ENCODE measurements at regions not wholly inside any gene's neighbourhood (a gene's known extent, or its start where the extent isn't known, plus 50 kb on each side); places are given as distances from the start of the nearest gene placed in this dataset.
"Not testable (repeated sequence)": the region's sequence is repeated elsewhere in the genome, so short reads cannot be mapped to it uniquely, and the experiment has no call there.

DNA sequence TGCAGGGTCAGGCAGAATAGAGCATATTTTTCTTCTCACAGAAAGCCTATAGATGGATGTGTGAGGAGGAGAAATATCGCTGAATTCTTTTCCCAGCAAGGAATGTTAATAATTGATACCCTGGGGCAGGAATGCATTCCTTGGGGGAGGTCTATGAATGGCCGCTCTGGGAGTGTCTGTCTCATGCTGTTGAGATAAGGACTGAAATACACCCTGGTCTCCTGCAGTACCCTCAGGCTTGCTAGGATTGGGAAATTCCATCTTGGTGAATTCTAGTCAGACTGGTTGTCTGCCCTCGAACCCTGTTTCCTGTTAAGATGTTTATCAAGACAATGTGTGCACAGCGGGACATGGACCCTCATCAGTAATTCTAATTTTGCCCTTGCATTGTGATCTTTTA lies 71.4 kb upstream of the MID1 start:
- TF ChIP-seq CTCF (IDR thresholded peaks at IDR 0.05; ENCODE audit: low read length); EZH2 (IDR thresholded peaks at IDR 0.05; ENCODE audit: borderline replicate concordance, low read length): not testable (repeated sequence)
